H1 (cell line): ENCODE measurements at regions not wholly inside any gene's neighbourhood (a gene's known extent, or its start where the extent isn't known, plus 50 kb on each side); places are given as distances from the start of the nearest gene placed in this dataset.

Experiments
- CTCF ChIA-PET: fragments of 300-600 bp; sonication (Branson Sonifier 250); formaldehyde crosslinking; loops from one replicate; lab custom pipeline; 2021; ENCODE audit not compliant: partially characterized antibody; lab: Charles Lee
- POLR2A ChIA-PET: fragments of 300-600 bp; sonication (Branson Sonifier 250); formaldehyde crosslinking; loops from one replicate; lab custom pipeline; 2021; ENCODE audit warnings: inconsistent platforms; ENCODE audit not compliant: partially characterized antibody; lab: Charles Lee
- DNase-seq, 2 experiments: peaks; one replicate each; pipeline versions ENCODE4 v3.0.0 to v3.0.0-alpha.2; 2010 to 2022; ENCODE audit warnings: low spot score in 2 of 2, low read depth in 1 of 2, mixed read lengths in 1 of 2
- FAIRE-seq: peaks from 2 replicates; lab custom pipeline; 2011; peaks lifted over from hg19 to GRCh38; lab: Jason Lieb, UNC
- H2AFZ ChIP-seq: 2 replicates; pipeline ENCODE4 v1.8.1; 2012; ENCODE audit warnings: low read length, inconsistent platforms
- H2AK5ac ChIP-seq: 2 replicates; pipeline ENCODE4 v1.6.1; 2013; ENCODE audit warnings: low read depth, low read length
- H2BK120ac ChIP-seq: replicated peaks from 2 replicates; pipeline ENCODE3; 2013; ENCODE audit warnings: low read depth, low read length, inconsistent platforms
- H2BK12ac ChIP-seq: 2 replicates; pipeline ENCODE4 v1.6.1; 2013; ENCODE audit warnings: low read depth, low read length
- H2BK15ac ChIP-seq: 2 replicates; pipeline ENCODE4 v1.6.1; 2013; ENCODE audit warnings: low read length
- H2BK20ac ChIP-seq: 2 replicates; pipeline ENCODE4 v1.6.1; 2013; ENCODE audit warnings: low read length
- H2BK5ac ChIP-seq: 2 replicates; pipeline ENCODE4 v1.6.1; 2013; ENCODE audit warnings: low read depth, low read length
- H3K14ac ChIP-seq: 2 replicates; pipeline ENCODE4 v1.6.1; 2013; ENCODE audit warnings: inconsistent platforms; ENCODE audit not compliant: insufficient read length
- H3K18ac ChIP-seq: 2 replicates; pipeline ENCODE4 v1.6.1; 2013; ENCODE audit warnings: low read length; ENCODE audit errors: extremely low read depth
- H3K23ac ChIP-seq: 2 replicates; pipeline ENCODE4 v1.6.1; 2013; ENCODE audit warnings: inconsistent platforms; ENCODE audit not compliant: insufficient read length
- H3K23me2 ChIP-seq: 2 replicates; pipeline ENCODE4 v1.6.1; 2013; ENCODE audit warnings: low read depth, low read length
- H3K27ac ChIP-seq: 2 replicates; pipeline ENCODE4 v1.6.1; 2011; ENCODE audit warnings: low read depth, low read length, inconsistent platforms
- H3K27me3 ChIP-seq, 4 experiments: replicated peaks in 1 of 4; 1 replicate in 1 of 4; 2 replicates in 3 of 4; pipeline versions ENCODE4 v1.6.1 to v1.8.1; 2011 to 2013; ENCODE audit warnings: low read length in 3 of 4, mild to moderate bottlenecking in 3 of 4, inconsistent platforms in 2 of 4, mixed read lengths in 2 of 4, moderate library complexity in 1 of 4; ENCODE audit not compliant: control insufficient read depth in 3 of 4, insufficient read depth in 3 of 4; ENCODE audit errors: extremely low read depth in 1 of 4
- H3K36me3 ChIP-seq, 4 experiments: 2 replicates each; pipeline versions ENCODE4 v1.6.1 to v1.8.1; 2011 to 2013; ENCODE audit warnings: mild to moderate bottlenecking in 4 of 4, low read length in 3 of 4, moderate library complexity in 2 of 4, control low read depth in 1 of 4, inconsistent platforms in 1 of 4; ENCODE audit not compliant: insufficient read depth in 4 of 4, control insufficient read depth in 2 of 4
- H3K4ac ChIP-seq: replicated peaks from 2 replicates; pipeline ENCODE3; 2013; ENCODE audit warnings: low read length, low read depth, mixed read lengths, inconsistent platforms; ENCODE audit not compliant: insufficient read length
- H3K4me1 ChIP-seq, 4 experiments: replicated peaks in 1 of 4; 1 replicate in 1 of 4; 2 replicates in 3 of 4; pipeline versions ENCODE4 v1.6.1 to v1.8.1; 2011 to 2013; ENCODE audit warnings: low read length in 3 of 4, inconsistent platforms in 2 of 4, mixed read lengths in 1 of 4; ENCODE audit not compliant: insufficient read depth in 4 of 4, control insufficient read depth in 3 of 4
- H3K4me2 ChIP-seq, 2 experiments: 2 replicates each; pipeline versions ENCODE4 v1.6.1 to v1.8.1; 2011 to 2013; ENCODE audit warnings: low read depth in 2 of 2, low read length in 2 of 2, control low read depth in 1 of 2, inconsistent platforms in 1 of 2, mild to moderate bottlenecking in 1 of 2; ENCODE audit not compliant: insufficient read depth in 1 of 2
- H3K4me3 ChIP-seq, 4 experiments: fragments of 200-600, 300-600 bp in 1 of 4; sonication (generic), shearing (Covaris generic), sonication (Bioruptor Twin) in 1 of 4; 2 replicates each; pipeline versions ENCODE4 v1.5.1 to v1.8.1; 2011 to 2016; ENCODE audit warnings: low read length in 4 of 4, low read depth in 3 of 4, control low read depth in 2 of 4, inconsistent platforms in 2 of 4, mild to moderate bottlenecking in 2 of 4, mixed read lengths in 1 of 4, moderate library complexity in 1 of 4; ENCODE audit not compliant: insufficient read depth in 2 of 4; ENCODE audit errors: extremely low read depth in 1 of 4
- H3K56ac ChIP-seq: replicated peaks from 2 replicates; pipeline ENCODE3; 2013; ENCODE audit warnings: low read depth, mild to moderate bottlenecking, mixed read lengths, low read length, inconsistent platforms; ENCODE audit not compliant: insufficient read length
- H3K79me1 ChIP-seq: 2 replicates; pipeline ENCODE4 v1.6.1; 2013; ENCODE audit warnings: low read depth, low read length, control low read depth
- H3K79me2 ChIP-seq, 2 experiments: 2 replicates each; pipeline versions ENCODE4 v1.6.1 to v1.8.1; 2012 to 2013; ENCODE audit warnings: low read length in 2 of 2, mild to moderate bottlenecking in 2 of 2, inconsistent platforms in 1 of 2; ENCODE audit not compliant: insufficient read depth in 2 of 2, control insufficient read depth in 1 of 2
- H3K9ac ChIP-seq, 4 experiments: replicated peaks in 1 of 4; 1 replicate in 1 of 4; 2 replicates in 3 of 4; pipeline versions ENCODE4 v1.6.1 to v1.8.1; 2011 to 2013; ENCODE audit warnings: low read depth in 3 of 4, low read length in 3 of 4, control low read depth in 2 of 4, mild to moderate bottlenecking in 2 of 4, moderate library complexity in 2 of 4, inconsistent platforms in 1 of 4; ENCODE audit errors: extremely low read depth in 1 of 4
- H3K9me3 ChIP-seq, 2 experiments: 2 replicates each; pipeline versions ENCODE4 v1.6.1 to v1.8.1; 2012 to 2013; ENCODE audit warnings: mild to moderate bottlenecking in 2 of 2, moderate library complexity in 2 of 2, control low read depth in 1 of 2, inconsistent platforms in 1 of 2, low read depth in 1 of 2, low read length in 1 of 2, mixed read lengths in 1 of 2; ENCODE audit not compliant: insufficient read depth in 2 of 2
- H4K20me1 ChIP-seq, 2 experiments: replicated peaks in 1 of 2; 2 replicates each; pipeline versions ENCODE3 to v1.8.1; 2011 to 2013; ENCODE audit warnings: inconsistent platforms in 2 of 2, low read length in 2 of 2, mild to moderate bottlenecking in 1 of 2; ENCODE audit not compliant: insufficient read depth in 2 of 2, control insufficient read depth in 1 of 2
- H4K5ac ChIP-seq: 2 replicates; pipeline ENCODE4 v1.6.1; 2013; ENCODE audit warnings: low read length, low read depth, mixed read lengths, inconsistent platforms; ENCODE audit not compliant: insufficient read length
- H4K8ac ChIP-seq: 2 replicates; pipeline ENCODE4 v1.8.0; 2013; ENCODE audit warnings: mild to moderate bottlenecking, moderate library complexity, low read length, inconsistent platforms; ENCODE audit not compliant: insufficient read depth; ENCODE audit errors: extremely low read depth
- H4K91ac ChIP-seq: replicated peaks from 2 replicates; pipeline ENCODE3; 2013; ENCODE audit warnings: low read length, mixed read lengths, inconsistent platforms; ENCODE audit not compliant: insufficient read length
- CEBPB ChIP-seq: IDR thresholded peaks from 2 replicates; pipeline ENCODE4 v1.6.1; 2012; ENCODE audit warnings: low read depth, low read length
- EGR1 ChIP-seq: IDR thresholded peaks from 2 replicates; pipeline ENCODE4 v1.6.1; 2011; ENCODE audit warnings: low read depth, low read length, borderline replicate concordance
- NANOG ChIP-seq: IDR thresholded peaks from 2 replicates; pipeline ENCODE4 v1.6.1; 2011; ENCODE audit warnings: low read length, low read depth, mild to moderate bottlenecking, inconsistent platforms; ENCODE audit not compliant: insufficient read depth, poor library complexity, severe bottlenecking
- RNF2 ChIP-seq: fragments of 200-900, 300-1000 bp; sonication (generic); IDR thresholded peaks from 2 replicates; pipeline ENCODE4 v1.7.1; 2016; ENCODE audit warnings: borderline replicate concordance, low read depth, mild to moderate bottlenecking, antibody characterized with exemption, low read length; ENCODE audit not compliant: poor library complexity, severe bottlenecking; ENCODE audit errors: missing control alignments
- SP2 ChIP-seq: IDR thresholded peaks from 2 replicates; pipeline ENCODE4 v1.6.1; 2012; ENCODE audit warnings: mild to moderate bottlenecking, low read length, inconsistent platforms
- whole genome bisulfite sequencing, 2 experiments: shearing (Covaris generic) in 1 of 2; methylation state at CpG; one replicate each; pipeline versions ENCODE4 v1.1.6 to v1.1.7; 2013 to 2015; ENCODE audit warnings: low lambda C conversion rate in 2 of 2, mixed read lengths in 2 of 2, inconsistent platforms in 1 of 2, low coverage in 1 of 2, missing lambda C conversion rate in 1 of 2; ENCODE audit not compliant: insufficient replicate concordance in 2 of 2, insufficient coverage in 1 of 2, insufficient read length in 1 of 2; ENCODE audit errors: extremely low coverage in 1 of 2, missing lambda C conversion rate in 1 of 2; 5-methylcytosine and 5-hydroxymethylcytosine counted together

DNA sequence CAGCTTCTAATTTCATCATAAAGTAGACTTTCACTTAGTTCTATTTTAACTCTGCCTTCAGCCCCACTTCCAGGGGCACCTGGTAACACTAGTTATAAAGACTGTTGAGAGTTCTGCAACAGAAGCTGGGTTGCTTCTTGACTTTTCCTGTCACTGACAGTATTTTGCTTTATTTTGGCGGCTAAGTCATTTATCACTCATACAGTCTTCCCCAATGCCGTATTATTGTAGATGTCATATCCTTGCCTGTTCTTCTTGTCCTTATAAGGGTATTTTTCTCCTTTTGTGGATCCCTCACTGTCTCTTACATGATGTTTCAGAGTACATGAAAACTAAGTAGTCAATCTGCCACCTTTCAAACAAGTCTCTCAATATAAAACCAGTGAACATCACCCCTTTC lies 369.0 kb upstream of the PPP2R3A start:
- no peak for FAIRE-seq
- Histone ChIP-seq H4K5ac (no peak overlapping the region), H3K27ac (no peak overlapping the region), H2BK15ac (no peak overlapping the region), H3K79me2 (no peaks in the 10 kb centered on the region), H3K4me2 (no peak overlapping the region), H3K14ac (no peak overlapping the region), H2AK5ac (no peak overlapping the region), H3K18ac (no peak overlapping the region), H4K8ac (no peak overlapping the region)
- CTCF ChIA-PET, result no interaction called here
- 89% methylated on average over 2 of the region's 2 CpGs; no CpG with 5 or more reads in 1 of the 2 experiments for WGBS, 2 experiments
- TF ChIP-seq RNF2, result no peak
- no peak for TF ChIP-seq EGR1
- no peak for TF ChIP-seq CEBPB
- no peak for TF ChIP-seq NANOG
- no peak for TF ChIP-seq SP2
- TF ChIP-seq, all 59 proteins: peak for 0
- H3K4ac ChIP-seq, result no peak overlapping the region
- 0 out of 2 replicates have a peak, but pooled peaks cover 1% of the 10 kb centered on the region for H3K23me2 ChIP-seq
- no peaks in the 10 kb centered on the region for H3K9me3 ChIP-seq
- no peaks in the 10 kb centered on the region for H4K20me1 ChIP-seq
- H2AFZ ChIP-seq, result no peak overlapping the region
- no peak overlapping the region for H3K4me3 ChIP-seq
- no peak overlapping the region for H2BK5ac ChIP-seq
- H3K4me1 ChIP-seq, result no peaks in the 10 kb centered on the region
- H3K36me3 ChIP-seq, result no peaks in the 10 kb centered on the region
- no peak overlapping the region for H3K9ac ChIP-seq
- no peaks in the 10 kb centered on the region for H3K27me3 ChIP-seq
- POLR2A ChIA-PET, result no interaction called here
- H2BK12ac ChIP-seq, result no peak overlapping the region
- no peak for DNase-seq
- no peak overlapping the region for H2BK120ac ChIP-seq
- no peak overlapping the region for H3K56ac ChIP-seq
- no peak overlapping the region for H2BK20ac ChIP-seq
- no peaks in the 10 kb centered on the region for H3K79me1 ChIP-seq
- no peak overlapping the region for H3K23ac ChIP-seq
- no peak overlapping the region for H4K91ac ChIP-seq
